ENCODE measurements at regions not wholly inside any gene's neighbourhood (a gene's known extent, or its start where the extent isn't known, plus 50 kb on each side); places are given as distances from the start of the nearest gene placed in this dataset.

DNA sequence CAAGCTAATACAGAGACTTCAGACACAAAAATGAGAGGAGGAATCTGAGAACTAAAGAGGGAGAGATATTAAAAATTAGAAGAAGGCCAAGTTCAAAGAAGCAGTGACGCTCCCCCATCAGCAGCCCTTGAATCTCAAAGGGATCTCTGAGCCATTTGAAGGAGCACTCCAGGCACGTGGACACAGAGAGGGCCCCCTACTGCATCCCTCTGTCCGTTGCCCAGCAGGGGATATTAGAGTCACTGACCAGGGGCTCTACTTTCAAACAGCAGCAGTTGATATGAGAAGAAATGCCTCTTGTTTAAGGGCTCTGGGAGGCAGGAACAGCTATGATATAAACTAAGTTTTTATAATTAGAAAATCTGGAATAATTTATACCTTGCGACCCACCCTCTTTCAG, 479.0 kb upstream of the SALL1 start:
- intact Hi-C loops (cut with DNase I, micrococcal nuclease) = no loop called here

DNA sequence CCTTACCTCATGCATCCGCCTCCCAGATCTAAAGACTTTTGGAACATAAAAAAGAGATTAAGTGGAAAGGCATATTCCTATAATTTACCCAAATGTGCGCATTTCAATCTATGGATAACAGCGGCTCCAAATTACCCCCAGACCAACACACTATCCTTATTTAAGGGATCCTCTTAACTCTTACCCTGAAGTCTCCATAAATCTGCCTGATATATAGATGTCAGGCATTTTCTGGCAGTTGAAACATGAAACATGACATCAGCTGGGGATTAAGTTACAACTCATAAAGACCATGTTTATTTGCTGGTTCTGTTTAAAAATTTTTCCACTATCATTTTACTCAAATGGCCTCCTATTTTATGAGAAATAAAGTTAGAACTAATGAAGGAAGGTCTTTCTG, 478.5 kb upstream of the SALL1 start:
- DNase-seq (no peak), ATAC-seq (no peak)
- intact Hi-C loops (cut with DNase I, micrococcal nuclease) = no loop called here

More for the DNA sequence above, 479.0 kb upstream of the SALL1 start:
- ATAC-seq (no peak), DNase-seq (no peak)

DNA sequence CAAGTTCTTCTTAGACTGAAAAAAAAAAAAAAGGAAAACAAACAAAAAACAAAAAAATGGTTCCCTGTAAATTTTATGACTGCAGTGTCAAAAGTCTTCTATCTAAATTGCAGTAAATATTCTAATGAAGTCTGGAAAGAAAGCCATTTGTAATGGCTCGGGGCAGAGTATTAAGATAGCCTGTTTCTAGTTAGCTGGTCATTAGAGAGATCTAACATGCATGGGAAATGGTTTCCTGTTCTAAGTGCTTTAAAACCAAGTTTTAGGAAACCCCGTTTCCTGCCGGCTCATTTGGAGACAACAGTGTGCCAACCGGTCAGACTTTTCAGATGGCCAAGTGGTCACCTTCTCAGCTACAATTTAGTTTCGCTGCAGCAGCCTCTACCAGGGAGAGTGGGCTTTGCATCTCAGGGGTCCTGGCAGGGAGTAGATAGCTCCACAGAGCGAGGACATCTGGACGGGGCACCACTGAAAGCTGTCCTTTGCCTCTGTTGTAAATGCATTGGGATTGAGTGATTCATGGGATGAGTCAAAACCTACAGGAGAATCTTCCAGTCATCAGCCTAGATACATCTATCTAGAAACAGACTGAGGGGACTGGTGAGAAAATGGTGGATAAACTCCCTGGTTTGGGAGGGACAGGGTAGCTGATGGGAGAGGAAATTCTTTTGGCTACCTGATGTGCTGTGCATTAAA, 473.2 kb upstream of the SALL1 start:
- intact Hi-C loops (cut with DNase I, micrococcal nuclease) = no loop called here
- DNase-seq (no peak), ATAC-seq (no peak)

- intact Hi-C loops (cut with DNase I, micrococcal nuclease) = no loop called here
- DNase-seq (no peak), ATAC-seq (no peak)
Measured at GRCh38 chr16:51621610-51622009, 470.5 kb upstream of the SALL1 start.

DNA sequence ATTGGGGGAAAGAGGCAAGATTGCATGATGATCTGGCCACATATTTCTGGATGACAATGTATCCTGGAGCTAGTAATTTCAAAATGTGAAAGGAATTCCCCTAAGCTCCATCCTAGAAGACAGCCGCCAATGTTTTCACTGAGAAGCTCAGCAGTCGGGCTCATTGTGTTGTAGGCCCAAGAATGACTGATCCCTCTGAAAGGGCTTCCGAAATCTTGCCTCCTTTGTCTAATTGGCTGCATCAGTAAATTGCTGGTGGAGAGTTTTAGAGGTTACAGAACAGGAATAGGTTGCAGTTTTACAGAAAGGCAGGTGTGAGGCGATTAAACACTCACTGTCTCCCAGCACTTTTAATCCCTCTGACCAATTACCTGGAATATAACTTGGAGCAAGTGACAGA, 464.1 kb upstream of the SALL1 start:
- DNase-seq (no peak), ATAC-seq (no peak)
- intact Hi-C loops (cut with DNase I, micrococcal nuclease) = loop anchor here in 1 of 2 donors (10.0 kb wide), 1 partner anchor 60 kb away; no protein-coding TSS in a partner anchor

GRCh38 chr16:51607201-51607651, 456.2 kb upstream of the SALL1 start:
- intact Hi-C loops (cut with DNase I, micrococcal nuclease) = no loop called here
- DNase-seq = no peak
- no peak for ATAC-seq

DNA sequence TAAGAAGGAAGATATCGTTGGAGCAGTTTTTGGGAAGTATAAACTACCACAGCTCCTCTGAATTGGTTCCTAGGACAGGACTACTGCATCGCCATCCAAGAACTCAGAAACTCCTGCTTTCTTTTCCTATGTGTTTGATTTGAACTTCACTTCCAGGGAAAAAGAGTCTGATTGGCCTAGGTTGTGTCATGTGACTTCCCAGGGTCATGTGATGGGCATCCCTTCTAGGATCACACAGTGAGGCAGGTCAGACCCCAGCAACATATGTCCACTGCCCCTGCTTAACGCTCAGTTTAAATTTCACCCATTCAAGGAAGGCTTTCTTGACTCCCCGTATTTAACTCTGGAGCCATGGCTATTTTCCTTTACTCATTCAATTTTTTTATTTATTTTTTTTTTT, 445.2 kb upstream of the SALL1 start:
- ATAC-seq = no peak
- intact Hi-C loops (cut with DNase I, micrococcal nuclease) = no loop called here
- DNase-seq = no peak

DNA sequence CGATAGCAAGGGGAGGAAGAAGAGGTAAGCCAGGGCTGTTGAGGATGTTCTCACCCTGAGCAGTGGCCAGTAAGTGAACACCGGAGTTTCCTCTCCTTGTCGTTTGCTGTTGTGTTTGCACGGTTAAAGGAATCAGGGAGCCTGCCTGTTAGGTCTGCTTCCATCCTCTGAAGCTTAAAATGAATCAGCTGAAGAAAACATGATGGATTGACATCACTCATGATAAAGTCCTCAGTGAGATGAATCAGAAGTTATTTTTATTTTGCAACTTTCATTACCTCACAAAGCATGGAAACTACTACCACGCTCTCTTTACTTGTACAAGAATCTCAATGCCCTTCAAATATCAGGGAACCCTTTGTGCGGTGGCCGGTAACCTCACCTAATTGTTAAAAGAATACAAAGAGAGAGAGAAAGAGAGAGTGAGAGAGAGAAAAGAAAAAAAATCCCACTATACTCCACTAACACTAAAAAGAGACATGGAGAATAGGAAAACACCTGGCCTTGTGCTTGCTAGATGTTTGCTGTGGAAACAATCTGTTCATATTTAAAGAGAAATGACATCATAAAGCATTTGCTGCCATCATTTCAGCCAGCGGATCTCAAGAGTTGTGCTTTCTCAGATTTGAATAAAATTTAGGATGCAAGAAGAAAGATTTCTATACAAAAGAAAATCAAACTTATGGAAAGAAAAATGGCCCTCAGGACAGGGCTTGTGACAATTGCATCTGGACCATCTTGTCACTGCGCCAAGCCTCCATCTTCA, 441.6 kb upstream of the SALL1 start:
- intact Hi-C loops (cut with DNase I, micrococcal nuclease) = no loop called here
- ATAC-seq (no peak), DNase-seq (no peak)

DNA sequence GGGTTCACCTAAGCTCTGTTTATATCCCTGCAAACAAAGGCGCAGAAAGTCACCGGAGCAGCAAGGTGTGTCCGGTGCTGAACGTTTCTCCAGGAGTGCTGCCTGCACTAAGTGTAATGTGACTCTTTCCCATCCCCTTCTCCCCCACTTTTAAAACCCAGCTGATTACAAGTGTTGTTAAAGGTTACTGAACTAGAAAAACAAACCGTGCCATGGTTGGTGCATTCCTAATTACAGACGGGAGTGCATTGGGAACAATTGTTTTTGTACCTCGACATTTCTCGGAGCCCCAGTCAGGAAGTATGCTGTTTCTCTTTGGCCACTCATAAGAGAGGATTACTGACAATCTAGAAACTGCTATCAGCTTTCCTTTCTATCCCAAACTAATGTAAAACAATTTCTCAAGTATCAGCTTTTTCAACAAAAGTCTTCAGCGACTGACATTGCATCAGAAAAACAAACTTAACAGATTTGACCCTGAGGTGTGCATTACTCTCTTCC, 441.0 kb upstream of the SALL1 start:
- DNase-seq (no peak), ATAC-seq (no peak)
- intact Hi-C loops (cut with DNase I, micrococcal nuclease) = no loop called here

- intact Hi-C loops (cut with DNase I, micrococcal nuclease) = no loop called here
- DNase-seq = no peak
- ATAC-seq = no peak
Measured at GRCh38 chr16:51591480-51591879, 440.4 kb upstream of the SALL1 start.

GRCh38 chr16:51579652-51580360, 428.7 kb upstream of the SALL1 start:
- intact Hi-C loops (cut with DNase I, micrococcal nuclease) = no loop called here
- DNase-seq (no peak), ATAC-seq (no peak)

- DNase-seq = no peak
- ATAC-seq = no peak
- intact Hi-C loops (cut with DNase I, micrococcal nuclease) = no loop called here
Measured at GRCh38 chr16:51577621-51578303, 426.7 kb upstream of the SALL1 start.

GRCh38 chr16:51576498-51577195, 425.6 kb upstream of the SALL1 start:
- DNase-seq (no peak), ATAC-seq (no peak)
- intact Hi-C loops (cut with DNase I, micrococcal nuclease) = no loop called here

DNA sequence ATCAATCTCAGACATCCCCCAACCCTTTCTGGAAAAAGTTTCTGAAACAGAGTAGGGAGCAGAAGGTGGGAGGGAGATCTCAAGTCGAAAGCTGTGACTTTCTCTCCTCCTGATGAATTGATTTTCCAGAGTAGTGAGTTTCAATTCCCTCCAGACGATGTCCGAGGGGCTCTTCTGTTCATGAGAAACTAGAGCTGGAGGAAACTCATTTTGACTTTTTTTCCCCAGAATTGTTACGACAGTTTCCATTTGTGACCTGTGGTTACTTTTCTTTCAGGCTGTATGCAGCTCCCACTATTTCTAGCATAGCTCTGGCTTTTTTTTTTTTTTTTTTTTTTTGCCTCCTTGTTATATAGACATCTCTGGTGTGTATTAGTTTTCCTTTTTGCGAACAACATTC, 422.1 kb upstream of the SALL1 start:
- DNase-seq = no peak
- intact Hi-C loops (cut with DNase I, micrococcal nuclease) = no loop called here
- no peak for ATAC-seq

- intact Hi-C loops (cut with DNase I, micrococcal nuclease) = no loop called here
- ATAC-seq (no peak), DNase-seq (no peak)
Measured at GRCh38 chr16:51569203-51569931, 418.3 kb upstream of the SALL1 start.

- no peak for DNase-seq
- no peak for ATAC-seq
- intact Hi-C loops (cut with DNase I, micrococcal nuclease) = no loop called here
Measured at GRCh38 chr16:51567911-51568310, 416.8 kb upstream of the SALL1 start.

- DNase-seq = no peak
- intact Hi-C loops (cut with DNase I, micrococcal nuclease) = no loop called here
Measured at GRCh38 chr16:51565184-51565583, 414.1 kb upstream of the SALL1 start.

GRCh38 chr16:51562891-51563290, 411.8 kb upstream of the SALL1 start:
- intact Hi-C loops (cut with DNase I, micrococcal nuclease) = no loop called here
- no peak for DNase-seq
- no peak for ATAC-seq

More at GRCh38 chr16:51565184-51565583, 414.1 kb upstream of the SALL1 start:
- ATAC-seq = no peak

Measured in left colon (tissue), 2 donors.